ENCODE measurements at regions not wholly inside any gene's neighbourhood (a gene's known extent, or its start where the extent isn't known, plus 50 kb on each side); places are given as distances from the start of the nearest gene placed in this dataset.

DNA sequence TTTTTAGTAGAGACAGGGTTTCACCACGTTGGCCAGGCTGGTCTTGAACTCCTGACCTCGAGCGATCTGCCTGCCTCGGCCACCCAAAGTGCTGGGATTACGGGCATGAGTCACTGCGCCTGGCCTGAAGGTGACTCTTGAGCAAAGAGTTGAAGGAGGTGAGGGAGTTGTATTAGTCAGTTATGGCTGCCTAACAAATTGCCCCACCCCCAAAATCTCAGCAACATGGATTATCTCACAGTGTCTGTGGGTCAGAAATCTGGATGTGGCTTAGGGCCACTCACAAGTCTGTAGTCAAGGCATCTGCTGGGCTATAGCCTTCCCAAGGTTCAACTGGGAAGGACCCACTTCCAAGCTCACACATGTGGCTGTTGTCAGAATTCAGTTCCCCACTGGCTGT lies 52.8 kb upstream of the ADGRE5 start:
- H3K79me2 ChIP-seq (ENCODE audit: insufficient read depth, low read length): no peaks in the 10 kb centered on the region
- WGBS (ENCODE audit: low lambda C conversion rate): 41% methylated on average over 6 of the region's 6 CpGs
- DNase-seq (ENCODE audit: low spot score): no peak
- in situ Hi-C loops (cut with HindIII; ENCODE audit: extremely low pct_ligation_motif_present, low pct_unique_long_range_greater_than_20kb) (no loop called here), intact Hi-C loops (cut with micrococcal nuclease; ENCODE audit: unreplicated experiment) (no loop called here)
- H3K9me3 ChIP-seq (ENCODE audit: low read length): no peaks in the 10 kb centered on the region
- H3K9ac ChIP-seq (ENCODE audit: insufficient read depth, low read depth, low read length): no peak overlapping the region
- ATAC-seq: no peak
- H3K4me2 ChIP-seq (ENCODE audit: low read depth, low read length): no peak overlapping the region
- H3K4me1 ChIP-seq (ENCODE audit: insufficient read depth, low read length): no peaks in the 10 kb centered on the region
- BruUV-seq (replicated peaks): no TSS peak
- H2AFZ ChIP-seq (ENCODE audit: low read length): no peak overlapping the region
- H3K27ac ChIP-seq (ENCODE audit: extremely low read length, insufficient read depth, low read length): no peak overlapping the region
- no peak overlapping the region for H3K4me3 ChIP-seq (replicated peaks in 1 of 3; ENCODE audit: insufficient read depth in 1 of 3, low read depth in 2 of 3, low read length in 3 of 3)
- POLR2A ChIA-PET: no interaction called here
- CTCF ChIA-PET (ENCODE audit: low intra/inter-chr PET ratio, low total read pairs): no interaction called here
- peaks cover 0 to 5% of the 10 kb centered on the region in 2 experiments; a peak in 2 of 5 replicates for H3K27me3 ChIP-seq (ENCODE audit: control insufficient read depth in 1 of 2, insufficient read depth in 2 of 2, low read length in 2 of 2)
- TF ChIP-seq, protein P1, sequence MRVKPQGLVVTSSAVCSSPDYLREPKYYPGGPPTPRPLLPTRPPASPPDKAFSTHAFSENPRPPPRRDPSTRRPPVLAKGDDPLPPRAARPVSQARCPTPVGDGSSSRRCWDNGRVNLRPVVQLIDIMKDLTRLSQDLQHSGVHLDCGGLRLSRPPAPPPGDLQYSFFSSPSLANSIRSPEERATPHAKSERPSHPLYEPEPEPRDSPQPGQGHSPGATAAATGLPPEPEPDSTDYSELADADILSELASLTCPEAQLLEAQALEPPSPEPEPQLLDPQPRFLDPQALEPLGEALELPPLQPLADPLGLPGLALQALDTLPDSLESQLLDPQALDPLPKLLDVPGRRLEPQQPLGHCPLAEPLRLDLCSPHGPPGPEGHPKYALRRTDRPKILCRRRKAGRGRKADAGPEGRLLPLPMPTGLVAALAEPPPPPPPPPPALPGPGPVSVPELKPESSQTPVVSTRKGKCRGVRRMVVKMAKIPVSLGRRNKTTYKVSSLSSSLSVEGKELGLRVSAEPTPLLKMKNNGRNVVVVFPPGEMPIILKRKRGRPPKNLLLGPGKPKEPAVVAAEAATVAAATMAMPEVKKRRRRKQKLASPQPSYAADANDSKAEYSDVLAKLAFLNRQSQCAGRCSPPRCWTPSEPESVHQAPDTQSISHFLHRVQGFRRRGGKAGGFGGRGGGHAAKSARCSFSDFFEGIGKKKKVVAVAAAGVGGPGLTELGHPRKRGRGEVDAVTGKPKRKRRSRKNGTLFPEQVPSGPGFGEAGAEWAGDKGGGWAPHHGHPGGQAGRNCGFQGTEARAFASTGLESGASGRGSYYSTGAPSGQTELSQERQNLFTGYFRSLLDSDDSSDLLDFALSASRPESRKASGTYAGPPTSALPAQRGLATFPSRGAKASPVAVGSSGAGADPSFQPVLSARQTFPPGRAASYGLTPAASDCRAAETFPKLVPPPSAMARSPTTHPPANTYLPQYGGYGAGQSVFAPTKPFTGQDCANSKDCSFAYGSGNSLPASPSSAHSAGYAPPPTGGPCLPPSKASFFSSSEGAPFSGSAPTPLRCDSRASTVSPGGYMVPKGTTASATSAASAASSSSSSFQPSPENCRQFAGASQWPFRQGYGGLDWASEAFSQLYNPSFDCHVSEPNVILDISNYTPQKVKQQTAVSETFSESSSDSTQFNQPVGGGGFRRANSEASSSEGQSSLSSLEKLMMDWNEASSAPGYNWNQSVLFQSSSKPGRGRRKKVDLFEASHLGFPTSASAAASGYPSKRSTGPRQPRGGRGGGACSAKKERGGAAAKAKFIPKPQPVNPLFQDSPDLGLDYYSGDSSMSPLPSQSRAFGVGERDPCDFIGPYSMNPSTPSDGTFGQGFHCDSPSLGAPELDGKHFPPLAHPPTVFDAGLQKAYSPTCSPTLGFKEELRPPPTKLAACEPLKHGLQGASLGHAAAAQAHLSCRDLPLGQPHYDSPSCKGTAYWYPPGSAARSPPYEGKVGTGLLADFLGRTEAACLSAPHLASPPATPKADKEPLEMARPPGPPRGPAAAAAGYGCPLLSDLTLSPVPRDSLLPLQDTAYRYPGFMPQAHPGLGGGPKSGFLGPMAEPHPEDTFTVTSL (CRISPR knock-in tag; IDR thresholded peaks at IDR 0.05; ENCODE audit: borderline replicate concordance): no peak
- TF ChIP-seq RBAK (CRISPR knock-in tag; IDR thresholded peaks at IDR 0.05): peak; percentile 93
- TF ChIP-seq, protein P2, sequence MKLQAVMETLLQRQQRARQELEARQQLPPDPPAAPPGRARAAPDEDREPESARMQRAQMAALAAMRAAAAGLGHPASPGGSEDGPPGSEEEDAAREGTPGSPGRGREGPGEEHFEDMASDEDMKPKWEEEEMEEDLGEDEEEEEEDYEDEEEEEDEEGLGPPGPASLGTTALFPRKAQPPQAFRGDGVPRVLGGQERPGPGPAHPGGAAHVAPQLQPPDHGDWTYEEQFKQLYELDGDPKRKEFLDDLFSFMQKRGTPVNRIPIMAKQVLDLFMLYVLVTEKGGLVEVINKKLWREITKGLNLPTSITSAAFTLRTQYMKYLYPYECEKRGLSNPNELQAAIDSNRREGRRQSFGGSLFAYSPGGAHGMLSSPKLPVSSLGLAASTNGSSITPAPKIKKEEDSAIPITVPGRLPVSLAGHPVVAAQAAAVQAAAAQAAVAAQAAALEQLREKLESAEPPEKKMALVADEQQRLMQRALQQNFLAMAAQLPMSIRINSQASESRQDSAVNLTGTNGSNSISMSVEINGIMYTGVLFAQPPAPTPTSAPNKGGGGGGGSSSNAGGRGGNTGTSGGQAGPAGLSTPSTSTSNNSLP (IDR thresholded peaks at IDR 0.05; ENCODE audit: low read depth, low read length): no peak
- TF ChIP-seq, protein P3, sequence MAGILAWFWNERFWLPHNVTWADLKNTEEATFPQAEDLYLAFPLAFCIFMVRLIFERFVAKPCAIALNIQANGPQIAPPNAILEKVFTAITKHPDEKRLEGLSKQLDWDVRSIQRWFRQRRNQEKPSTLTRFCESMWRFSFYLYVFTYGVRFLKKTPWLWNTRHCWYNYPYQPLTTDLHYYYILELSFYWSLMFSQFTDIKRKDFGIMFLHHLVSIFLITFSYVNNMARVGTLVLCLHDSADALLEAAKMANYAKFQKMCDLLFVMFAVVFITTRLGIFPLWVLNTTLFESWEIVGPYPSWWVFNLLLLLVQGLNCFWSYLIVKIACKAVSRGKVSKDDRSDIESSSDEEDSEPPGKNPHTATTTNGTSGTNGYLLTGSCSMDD (CRISPR knock-in tag; IDR thresholded peaks at IDR 0.05): no peak
- TF ChIP-seq MAZ (IDR thresholded peaks at IDR 0.05; ENCODE audit: borderline replicate concordance, low read depth, low read length): no peak
- TF ChIP-seq MAZ (CRISPR knock-in tag; IDR thresholded peaks at IDR 0.05; ENCODE audit: low read depth): no peak
- TF ChIP-seq, protein P4, sequence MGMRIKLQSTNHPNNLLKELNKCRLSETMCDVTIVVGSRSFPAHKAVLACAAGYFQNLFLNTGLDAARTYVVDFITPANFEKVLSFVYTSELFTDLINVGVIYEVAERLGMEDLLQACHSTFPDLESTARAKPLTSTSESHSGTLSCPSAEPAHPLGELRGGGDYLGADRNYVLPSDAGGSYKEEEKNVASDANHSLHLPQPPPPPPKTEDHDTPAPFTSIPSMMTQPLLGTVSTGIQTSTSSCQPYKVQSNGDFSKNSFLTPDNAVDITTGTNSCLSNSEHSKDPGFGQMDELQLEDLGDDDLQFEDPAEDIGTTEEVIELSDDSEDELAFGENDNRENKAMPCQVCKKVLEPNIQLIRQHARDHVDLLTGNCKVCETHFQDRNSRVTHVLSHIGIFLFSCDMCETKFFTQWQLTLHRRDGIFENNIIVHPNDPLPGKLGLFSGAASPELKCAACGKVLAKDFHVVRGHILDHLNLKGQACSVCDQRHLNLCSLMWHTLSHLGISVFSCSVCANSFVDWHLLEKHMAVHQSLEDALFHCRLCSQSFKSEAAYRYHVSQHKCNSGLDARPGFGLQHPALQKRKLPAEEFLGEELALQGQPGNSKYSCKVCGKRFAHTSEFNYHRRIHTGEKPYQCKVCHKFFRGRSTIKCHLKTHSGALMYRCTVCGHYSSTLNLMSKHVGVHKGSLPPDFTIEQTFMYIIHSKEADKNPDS (CRISPR knock-in tag; IDR thresholded peaks at IDR 0.05): no peak
- no peaks in the 10 kb centered on the region for H3K36me3 ChIP-seq (replicated peaks in 1 of 2; ENCODE audit: control insufficient read depth in 1 of 2, insufficient read depth in 2 of 2, low read length in 2 of 2)
- H4K20me1 ChIP-seq (ENCODE audit: insufficient read depth, low read length): no peaks in the 10 kb centered on the region
- FAIRE-seq: no peak
